Panc1 (cell line): ENCODE measurements at regions not wholly inside any gene's neighbourhood (a gene's known extent, or its start where the extent isn't known, plus 50 kb on each side); places are given as distances from the start of the nearest gene placed in this dataset.

Source experiments
- ATAC-seq: fragments of 200-7000 bp; cut with Tn5 transposase; 2 replicates; pipeline ENCODE4 v1.9.1; 2020; ENCODE audit warnings: mild to moderate bottlenecking, moderate library complexity
- BruUV-seq: library from RNA; stranded (reverse); fragments of 400-500 nt; replicated peaks from 2 replicates; lab custom pipeline; 2021; lab: Mats Ljungman, UMichigan
- CTCF ChIA-PET: fragments of 300-600 bp; sonication (Branson Sonifier 250); formaldehyde crosslinking; loops from one replicate; lab custom pipeline; 2022; ENCODE audit warnings: antibody characterized with exemption; lab: Charles Lee
- POLR2A ChIA-PET: fragments of 300-600 bp; sonication (Branson Sonifier 250); formaldehyde crosslinking; loops from one replicate; lab custom pipeline; 2022; ENCODE audit warnings: antibody characterized with exemption; lab: Charles Lee
- DNase-seq: peaks from one replicate; pipeline ENCODE4 v3.0.0-alpha.2; 2010; ENCODE audit warnings: low read depth, low spot score
- H3K27ac ChIP-seq: 2 replicates; pipeline ENCODE4 v1.5.1; 2011; ENCODE audit warnings: mild to moderate bottlenecking, low read length, inconsistent platforms
- H3K27me3 ChIP-seq: fragments of 200-500 bp; sonication (Bioruptor generic); 2 replicates; pipeline ENCODE4 v1.6.0; 2014; ENCODE audit warnings: low read length, inconsistent platforms; ENCODE audit not compliant: control insufficient read depth, insufficient read depth
- H3K36me3 ChIP-seq: fragments of 200-500 bp; sonication (Bioruptor generic); 2 replicates; pipeline ENCODE4 v1.5.1; 2014; ENCODE audit warnings: inconsistent platforms, mild to moderate bottlenecking, low read length, moderate library complexity; ENCODE audit not compliant: control insufficient read depth, insufficient read depth
- H3K4me1 ChIP-seq: 2 replicates; pipeline ENCODE4 v1.5.1; 2011; ENCODE audit warnings: inconsistent platforms, mild to moderate bottlenecking, low read length, moderate library complexity; ENCODE audit not compliant: control insufficient read depth, insufficient read depth
- H3K4me3 ChIP-seq, 2 experiments: 2 replicates each; pipeline ENCODE4 v1.5.1; 2011 to 2012; ENCODE audit warnings: low read depth in 2 of 2, low read length in 2 of 2, mild to moderate bottlenecking in 2 of 2, inconsistent platforms in 1 of 2, moderate library complexity in 1 of 2
- H3K9me3 ChIP-seq: fragments of 200-500 bp; sonication (Bioruptor generic); 2 replicates; pipeline ENCODE4 v1.5.1; 2014; ENCODE audit warnings: low read depth, mild to moderate bottlenecking, inconsistent platforms, low read length, moderate library complexity; ENCODE audit not compliant: control insufficient read depth, insufficient read depth
- POLR2AphosphoS5 ChIP-seq: IDR thresholded peaks from 2 replicates; pipeline ENCODE4 v1.6.1; 2012; ENCODE audit warnings: mild to moderate bottlenecking, low read depth, low read length, moderate library complexity
- SIN3A ChIP-seq: IDR thresholded peaks from 2 replicates; pipeline ENCODE4 v1.6.1; 2012; ENCODE audit warnings: low read depth, mild to moderate bottlenecking, low read length, moderate library complexity, borderline replicate concordance; ENCODE audit not compliant: insufficient read depth
- TCF7L2 ChIP-seq: IDR thresholded peaks from 2 replicates; pipeline ENCODE4 v1.6.1; 2011; ENCODE audit warnings: mild to moderate bottlenecking, low read depth, low read length, inconsistent platforms
- in situ Hi-C: cut with HindIII; loops from 2 replicates; pipeline ENCODE4 v1.10.0; 2016; ENCODE audit warnings: low sequenced_read_pairs, low pct_unique_long_range_greater_than_20kb
- intact Hi-C: fragments of 100-400 bp; cut with micrococcal nuclease; formaldehyde crosslinking; loops from one replicate; pipeline ENCODE4 v1.10.0; 2022; ENCODE audit not compliant: unreplicated experiment
- TF ChIP-seq, protein P1 (sequence below): fragments of 450-650 bp; IDR thresholded peaks from 2 replicates; pipeline ENCODE4 v1.5.1; 2017; ENCODE audit warnings: mild to moderate bottlenecking
- TF ChIP-seq, protein P2 (sequence below), 2 experiments: IDR thresholded peaks; 2 replicates each; pipeline ENCODE4 v1.6.1; 2011 to 2012; ENCODE audit warnings: low read depth in 2 of 2, control low read depth in 1 of 2, low read length in 1 of 2, mild to moderate bottlenecking in 1 of 2, moderate library complexity in 1 of 2; ENCODE audit not compliant: insufficient read depth in 1 of 2

DNA sequence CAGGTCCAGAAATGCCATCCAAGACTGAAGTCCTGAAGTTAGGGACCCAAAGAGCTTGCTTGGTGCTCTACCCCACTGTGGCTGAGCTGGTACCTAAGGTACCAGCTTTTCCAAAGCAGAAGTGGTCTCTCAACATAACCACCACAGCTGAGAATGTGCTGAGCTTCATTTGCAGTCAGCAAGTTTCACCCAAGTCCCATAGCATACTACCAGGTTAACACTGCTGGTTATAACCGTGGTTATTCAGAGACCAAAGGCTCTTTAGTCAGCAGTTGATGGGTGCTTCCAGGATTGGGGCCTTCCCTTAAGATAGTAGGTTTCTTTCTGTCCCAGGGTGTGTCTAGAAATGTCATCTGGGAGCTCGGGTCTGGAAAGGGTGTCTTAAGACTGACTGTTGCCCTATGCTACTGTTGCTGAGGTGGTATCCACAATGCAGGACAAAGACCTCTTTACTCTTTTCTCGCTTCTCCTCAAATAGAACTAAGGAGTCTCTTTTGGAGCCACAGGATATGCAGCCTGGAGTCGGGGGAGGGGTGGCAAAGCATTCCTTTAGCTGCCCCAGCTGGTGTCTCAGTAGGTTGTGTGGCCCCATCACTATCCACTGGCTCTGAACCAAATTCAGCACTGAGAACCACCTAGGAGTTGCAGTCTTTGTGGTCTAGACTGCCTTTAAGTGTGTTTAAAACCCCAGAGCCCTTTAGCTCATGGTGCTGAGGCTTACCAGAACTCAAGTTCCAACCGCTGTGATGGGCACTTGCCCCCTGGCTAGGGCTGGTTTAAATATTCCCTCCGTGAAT, 354.9 kb upstream of the SEMA3C start:
- ATAC-seq: no peak
- POLR2A ChIA-PET: interaction anchor here (0.5 kb wide), 1 partner anchor 84 kb away, joined by 3 read pairs; no protein-coding TSS in a partner anchor
- Histone ChIP-seq H3K9me3 (0 out of 2 replicates have a peak, but pooled peaks cover 3% of the 10 kb centered on the region), H3K4me1 (no peaks in the 10 kb centered on the region), H3K27ac (peak overlapping the region; percentile 31; the same call in 1 of the 2 replicates), H3K4me3 (no peak overlapping the region), H3K27me3 (no peaks in the 10 kb centered on the region), H3K36me3 (no peaks in the 10 kb centered on the region)
- intact Hi-C loops (no loop called here), in situ Hi-C loops (no loop called here)
- TF ChIP-seq, protein P1, sequence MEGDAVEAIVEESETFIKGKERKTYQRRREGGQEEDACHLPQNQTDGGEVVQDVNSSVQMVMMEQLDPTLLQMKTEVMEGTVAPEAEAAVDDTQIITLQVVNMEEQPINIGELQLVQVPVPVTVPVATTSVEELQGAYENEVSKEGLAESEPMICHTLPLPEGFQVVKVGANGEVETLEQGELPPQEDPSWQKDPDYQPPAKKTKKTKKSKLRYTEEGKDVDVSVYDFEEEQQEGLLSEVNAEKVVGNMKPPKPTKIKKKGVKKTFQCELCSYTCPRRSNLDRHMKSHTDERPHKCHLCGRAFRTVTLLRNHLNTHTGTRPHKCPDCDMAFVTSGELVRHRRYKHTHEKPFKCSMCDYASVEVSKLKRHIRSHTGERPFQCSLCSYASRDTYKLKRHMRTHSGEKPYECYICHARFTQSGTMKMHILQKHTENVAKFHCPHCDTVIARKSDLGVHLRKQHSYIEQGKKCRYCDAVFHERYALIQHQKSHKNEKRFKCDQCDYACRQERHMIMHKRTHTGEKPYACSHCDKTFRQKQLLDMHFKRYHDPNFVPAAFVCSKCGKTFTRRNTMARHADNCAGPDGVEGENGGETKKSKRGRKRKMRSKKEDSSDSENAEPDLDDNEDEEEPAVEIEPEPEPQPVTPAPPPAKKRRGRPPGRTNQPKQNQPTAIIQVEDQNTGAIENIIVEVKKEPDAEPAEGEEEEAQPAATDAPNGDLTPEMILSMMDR: no peak
- TF ChIP-seq, protein P2, sequence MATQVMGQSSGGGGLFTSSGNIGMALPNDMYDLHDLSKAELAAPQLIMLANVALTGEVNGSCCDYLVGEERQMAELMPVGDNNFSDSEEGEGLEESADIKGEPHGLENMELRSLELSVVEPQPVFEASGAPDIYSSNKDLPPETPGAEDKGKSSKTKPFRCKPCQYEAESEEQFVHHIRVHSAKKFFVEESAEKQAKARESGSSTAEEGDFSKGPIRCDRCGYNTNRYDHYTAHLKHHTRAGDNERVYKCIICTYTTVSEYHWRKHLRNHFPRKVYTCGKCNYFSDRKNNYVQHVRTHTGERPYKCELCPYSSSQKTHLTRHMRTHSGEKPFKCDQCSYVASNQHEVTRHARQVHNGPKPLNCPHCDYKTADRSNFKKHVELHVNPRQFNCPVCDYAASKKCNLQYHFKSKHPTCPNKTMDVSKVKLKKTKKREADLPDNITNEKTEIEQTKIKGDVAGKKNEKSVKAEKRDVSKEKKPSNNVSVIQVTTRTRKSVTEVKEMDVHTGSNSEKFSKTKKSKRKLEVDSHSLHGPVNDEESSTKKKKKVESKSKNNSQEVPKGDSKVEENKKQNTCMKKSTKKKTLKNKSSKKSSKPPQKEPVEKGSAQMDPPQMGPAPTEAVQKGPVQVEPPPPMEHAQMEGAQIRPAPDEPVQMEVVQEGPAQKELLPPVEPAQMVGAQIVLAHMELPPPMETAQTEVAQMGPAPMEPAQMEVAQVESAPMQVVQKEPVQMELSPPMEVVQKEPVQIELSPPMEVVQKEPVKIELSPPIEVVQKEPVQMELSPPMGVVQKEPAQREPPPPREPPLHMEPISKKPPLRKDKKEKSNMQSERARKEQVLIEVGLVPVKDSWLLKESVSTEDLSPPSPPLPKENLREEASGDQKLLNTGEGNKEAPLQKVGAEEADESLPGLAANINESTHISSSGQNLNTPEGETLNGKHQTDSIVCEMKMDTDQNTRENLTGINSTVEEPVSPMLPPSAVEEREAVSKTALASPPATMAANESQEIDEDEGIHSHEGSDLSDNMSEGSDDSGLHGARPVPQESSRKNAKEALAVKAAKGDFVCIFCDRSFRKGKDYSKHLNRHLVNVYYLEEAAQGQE (IDR thresholded peaks at IDR 0.05; ENCODE audit: insufficient read depth in 1 of 2, low read depth in 2 of 2, low read length in 1 of 2): no peak
- no peak for TF ChIP-seq SIN3A
- TF ChIP-seq TCF7L2: no peak
- TF ChIP-seq POLR2AphosphoS5: no peak
- CTCF ChIA-PET: no interaction called here
- BruUV-seq: no TSS peak
- no peak for DNase-seq

GRCh38 chr7:81272176-81272575, 353.3 kb upstream of the SEMA3C start:
- H3K4me1 ChIP-seq: no peaks in the 10 kb centered on the region
- intact Hi-C loops: no loop called here
- in situ Hi-C loops: no loop called here
- H3K27ac ChIP-seq: no peak overlapping the region
- no peak for DNase-seq
- ChIA-PET CTCF (no interaction called here), POLR2A (no interaction called here)
- TF ChIP-seq POLR2AphosphoS5 (no peak), SIN3A (no peak), TCF7L2 (no peak)
- TF ChIP-seq, protein P2 (IDR thresholded peaks at IDR 0.05; ENCODE audit: insufficient read depth in 1 of 2, low read depth in 2 of 2, low read length in 1 of 2): no peak
- TF ChIP-seq, protein P1: no peak
- 0 out of 2 replicates have a peak, but pooled peaks cover 3% of the 10 kb centered on the region for H3K9me3 ChIP-seq
- no peak overlapping the region for H3K4me3 ChIP-seq
- no peaks in the 10 kb centered on the region for H3K36me3 ChIP-seq
- H3K27me3 ChIP-seq: no peaks in the 10 kb centered on the region
- no TSS peak for BruUV-seq
- ATAC-seq: no peak
